PC-3 (cell line): ENCODE measurements at regions not wholly inside any gene's neighbourhood (a gene's known extent, or its start where the extent isn't known, plus 50 kb on each side); places are given as distances from the start of the nearest gene placed in this dataset.

Source experiments
- ATAC-seq: fragments of 200-7000 bp; cut with Tn5 transposase; 2 replicates; pipeline ENCODE4 v1.9.1; 2020; ENCODE audit warnings: mild to moderate bottlenecking, moderate library complexity
- BruUV-seq: library from RNA; stranded (reverse); fragments of 400-500 nt; replicated peaks from 2 replicates; lab custom pipeline; 2021; lab: Mats Ljungman, UMichigan
- CTCF ChIA-PET: fragments of 300-600 bp; sonication (Branson Sonifier 250); formaldehyde crosslinking; loops from one replicate; lab custom pipeline; 2022; ENCODE audit warnings: antibody characterized with exemption; lab: Charles Lee
- POLR2A ChIA-PET: fragments of 300-600 bp; sonication (Branson Sonifier 250); formaldehyde crosslinking; loops from one replicate; lab custom pipeline; 2022; ENCODE audit warnings: antibody characterized with exemption; ENCODE audit not compliant: unreplicated experiment; lab: Charles Lee
- DNase-seq: peaks from one replicate; pipeline ENCODE4 v3.0.0-alpha.2; 2015
- H2AFZ ChIP-seq: fragments of 300-600 bp; sonication (generic); 2 replicates; pipeline ENCODE4 v1.6.0; 2016; ENCODE audit warnings: antibody characterized with exemption, low read length
- H3F3A ChIP-seq: fragments of 300-600 bp; sonication (generic); one replicate; pipeline ENCODE4 v1.6.0; 2017; ENCODE audit warnings: antibody characterized with exemption, low read length, control low read depth, mild to moderate bottlenecking; ENCODE audit not compliant: unreplicated experiment
- H3K27ac ChIP-seq: fragments of 300-600 bp; sonication (generic); 2 replicates; pipeline ENCODE4 v1.5.1; 2016; ENCODE audit warnings: mild to moderate bottlenecking, low read length
- H3K27me3 ChIP-seq: fragments of 300-600 bp; sonication (generic); 2 replicates; pipeline ENCODE4 v1.6.1; 2016; ENCODE audit warnings: low read length, mixed read lengths
- H3K36me3 ChIP-seq: fragments of 300-600 bp; sonication (generic); 2 replicates; pipeline ENCODE4 v1.6.1; 2016; ENCODE audit warnings: low read depth, mixed run types, low read length, mixed read lengths
- H3K4me1 ChIP-seq: fragments of 300-600 bp; sonication (generic); 2 replicates; pipeline ENCODE4 v1.5.1; 2016; ENCODE audit warnings: low read length; ENCODE audit not compliant: insufficient read depth
- H3K4me2 ChIP-seq: fragments of 300-600 bp; sonication (generic); 2 replicates; pipeline ENCODE4 v1.6.0; 2016; ENCODE audit warnings: low read length
- H3K4me3 ChIP-seq: fragments of 300-600 bp; sonication (generic); 2 replicates; pipeline ENCODE4 v1.5.1; 2016; ENCODE audit warnings: mild to moderate bottlenecking, low read length, mixed read lengths
- H3K79me2 ChIP-seq: fragments of 300-600 bp; sonication (generic); 2 replicates; pipeline ENCODE4 v1.6.1; 2017; ENCODE audit warnings: low read length, mixed read lengths
- H3K9ac ChIP-seq: fragments of 300-600 bp; sonication (generic); 2 replicates; pipeline ENCODE4 v1.6.0; 2016; ENCODE audit warnings: mild to moderate bottlenecking, low read length
- H3K9me2 ChIP-seq: fragments of 300-600 bp; sonication (generic); replicated peaks from 2 replicates; pipeline ENCODE4 v1.6.1; 2016; ENCODE audit warnings: mixed run types, low read length, mixed read lengths
- H3K9me3 ChIP-seq: fragments of 300-600 bp; sonication (generic); 2 replicates; pipeline ENCODE4 v1.6.1; 2016; ENCODE audit warnings: low read length, mixed read lengths
- H4K20me1 ChIP-seq: fragments of 300-600 bp; sonication (generic); 2 replicates; pipeline ENCODE4 v1.6.1; 2016; ENCODE audit warnings: low read length, mixed read lengths
- CTCF ChIP-seq: fragments of 300-600 bp; sonication (generic); conservative IDR thresholded peaks from 2 replicates; pipeline ENCODE4 v1.5.1; 2017; ENCODE audit warnings: antibody characterized with exemption, low read depth, mild to moderate bottlenecking, low read length
- EZH2 ChIP-seq: fragments of 300-600 bp; sonication (generic); IDR thresholded peaks from one replicate; pipeline ENCODE4 v1.6.1; 2017; ENCODE audit warnings: antibody characterized with exemption, mild to moderate bottlenecking, low read length; ENCODE audit not compliant: unreplicated experiment
- EZH2phosphoT487 ChIP-seq: fragments of 300-600 bp; sonication (generic); IDR thresholded peaks from 2 replicates; pipeline ENCODE4 v1.6.1; 2018; ENCODE audit warnings: mild to moderate bottlenecking, antibody characterized with exemption, low read length, borderline replicate concordance
- intact Hi-C: fragments of 100-400 bp; cut with micrococcal nuclease; formaldehyde crosslinking; loops from 2 replicates; pipeline ENCODE4 v1.9.0; 2023

GRCh38 chr5:92981001-92981400 is 600.0 kb downstream of the NR2F1-AS1 start:
- no peaks in the 10 kb centered on the region for H3K79me2 ChIP-seq
- BruUV-seq, result no TSS peak
- no peaks in the 10 kb centered on the region for H3F3A ChIP-seq
- ATAC-seq, result no peak
- CTCF ChIA-PET, result no interaction called here
- H4K20me1 ChIP-seq, result no peaks in the 10 kb centered on the region
- no peaks in the 10 kb centered on the region for H3K9me3 ChIP-seq
- intact Hi-C loops, result no loop called here
- no peak overlapping the region for H3K4me2 ChIP-seq
- POLR2A ChIA-PET, result no interaction called here
- H2AFZ ChIP-seq, result no peak overlapping the region
- H3K27me3 ChIP-seq, result no peaks in the 10 kb centered on the region
- H3K9ac ChIP-seq, result no peak overlapping the region
- no peak overlapping the region for H3K4me3 ChIP-seq
- H3K36me3 ChIP-seq, result no peaks in the 10 kb centered on the region
- TF ChIP-seq EZH2phosphoT487 (no peak), CTCF (no peak), EZH2 (no peak)
- H3K9me2 ChIP-seq, result no peaks in the 10 kb centered on the region
- H3K4me1 ChIP-seq, result no peaks in the 10 kb centered on the region
- no peak for DNase-seq
- H3K27ac ChIP-seq, result no peak overlapping the region

DNA sequence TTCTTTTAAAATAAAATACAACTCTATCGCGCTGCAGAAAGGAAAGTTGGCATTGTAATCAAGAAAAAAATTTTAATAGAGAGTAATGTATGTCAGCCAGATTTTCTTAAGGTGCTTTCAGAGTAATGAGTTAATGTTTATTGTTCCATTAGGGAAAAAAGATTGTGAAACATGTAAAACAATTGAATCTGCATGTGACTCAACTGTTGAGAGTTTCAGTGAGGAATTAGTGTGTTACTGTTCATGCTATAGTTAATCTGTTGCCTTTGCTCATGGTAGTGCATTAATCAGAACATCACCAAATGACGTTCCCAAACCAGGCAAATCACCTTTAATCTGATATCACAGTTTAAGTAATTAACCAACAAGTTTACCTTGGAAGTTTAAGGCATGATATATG is 600.5 kb downstream of the NR2F1-AS1 start:
- no peak overlapping the region for H3K4me3 ChIP-seq
- intact Hi-C loops, result no loop called here

More for the DNA sequence above, 600.5 kb downstream of the NR2F1-AS1 start:
- Histone ChIP-seq H2AFZ (no peak overlapping the region), H3K4me2 (no peak overlapping the region), H3K27ac (no peak overlapping the region), H3F3A (no peaks in the 10 kb centered on the region), H3K36me3 (no peaks in the 10 kb centered on the region), H3K9ac (no peak overlapping the region), H3K27me3 (no peaks in the 10 kb centered on the region), H3K9me2 (no peaks in the 10 kb centered on the region), H4K20me1 (no peaks in the 10 kb centered on the region), H3K4me1 (no peaks in the 10 kb centered on the region), H3K9me3 (no peaks in the 10 kb centered on the region), H3K79me2 (no peaks in the 10 kb centered on the region)
- TF ChIP-seq EZH2phosphoT487 (no peak), EZH2 (no peak), CTCF (no peak)
- no peak for DNase-seq
- CTCF ChIA-PET, result no interaction called here
- no peak for ATAC-seq
- BruUV-seq, result no TSS peak
- POLR2A ChIA-PET, result no interaction called here
